Esophagus muscularis mucosa (tissue), 4 donors: ENCODE measurements at regions not wholly inside any gene's neighbourhood (a gene's known extent, or its start where the extent isn't known, plus 50 kb on each side); places are given as distances from the start of the nearest gene placed in this dataset.

Source experiments
- DNase-seq: peaks from one replicate; pipeline ENCODE4 v3.0.0-alpha.2; 2017; ENCODE audit errors: extremely low spot score
- H3K27ac ChIP-seq, 4 donors: fragments of 200-600 bp; sonication (generic); replicated peaks in 1 of 4; 1 replicate in 3 of 4; 2 replicates in 1 of 4; pipeline ENCODE4 v1.5.1; 2016 to 2019; ENCODE audit warnings: mild to moderate bottlenecking in 1 of 4
- H3K27me3 ChIP-seq, 4 donors: fragments of 200-600 bp; sonication (generic); one replicate each; pipeline versions ENCODE4 v1.5.1 to v1.6.0; 2016 to 2019
- H3K36me3 ChIP-seq, 4 donors: fragments of 200-600 bp; sonication (generic); one replicate each; pipeline ENCODE4 v1.5.1; 2016 to 2019
- H3K4me1 ChIP-seq, 4 donors: fragments of 200-600 bp; sonication (generic); one replicate each; pipeline ENCODE4 v1.5.1; 2016 to 2019
- H3K4me3 ChIP-seq, 4 donors: fragments of 200-600 bp; sonication (generic); 1 replicate in 2 of 4; 2 replicates in 2 of 4; pipeline ENCODE4 v1.5.1; 2016 to 2019; ENCODE audit warnings: mild to moderate bottlenecking in 4 of 4, moderate library complexity in 1 of 4
- H3K9me3 ChIP-seq, 4 donors: fragments of 200-600 bp; sonication (generic); 1 replicate in 3 of 4; 2 replicates in 1 of 4; pipeline ENCODE4 v1.5.1; 2016 to 2019
- CTCF ChIP-seq, 3 experiments: fragments of 200-600 bp in 2 of 3; fragments of 450-650 bp in 1 of 3; sonication (generic) in 2 of 3; IDR thresholded peaks; one replicate each; pipeline ENCODE4 v1.5.1; 2017 to 2019; ENCODE audit warnings: antibody characterized with exemption in 3 of 3, mild to moderate bottlenecking in 2 of 3, moderate library complexity in 1 of 3
- EP300 ChIP-seq: sonication (generic); formaldehyde crosslinking; IDR thresholded peaks from one replicate; pipeline ENCODE4 v1.6.1; 2017; ENCODE audit warnings: antibody characterized with exemption
- POLR2A ChIP-seq: fragments of 450-650 bp; IDR thresholded peaks from one replicate; pipeline ENCODE4 v1.6.1; 2017; ENCODE audit warnings: antibody characterized with exemption, moderate library complexity, mild to moderate bottlenecking, low read depth
- POLR2AphosphoS5 ChIP-seq, 2 donors: sonication (generic); formaldehyde crosslinking; IDR thresholded peaks; one replicate each; pipeline ENCODE4 v1.6.1; 2017; ENCODE audit warnings: antibody characterized with exemption in 2 of 2
- WGBS: methylation state at CpG from one replicate; pipeline ENCODE4 v1.1.5; 2018; 5-methylcytosine and 5-hydroxymethylcytosine counted together
- intact Hi-C: fragments of 100-400 bp; cut with DNase I; formaldehyde crosslinking; loops from one replicate; pipeline ENCODE4 v1.15.1; 2023

GRCh38 chr20:6212903-6213302 lies 90.1 kb upstream of the FERMT1 start:
- DNase-seq, result no peak
- no peaks in the 10 kb centered on the region for H3K4me1 ChIP-seq
- 95% methylated on average over 24 of the region's 24 CpGs for WGBS
- no peak overlapping the region for H3K4me3 ChIP-seq
- H3K36me3 ChIP-seq, result no peaks in the 10 kb centered on the region
- TF ChIP-seq POLR2A, result no peak
- TF ChIP-seq EP300, result no peak
- TF ChIP-seq CTCF (IDR thresholded peaks at IDR 0.05), result no peak
- TF ChIP-seq POLR2AphosphoS5 (IDR thresholded peaks at IDR 0.05), result no peak
- intact Hi-C loops, result no loop called here
- H3K9me3 ChIP-seq, result peaks cover 0 to 7% (median 0%) of the 10 kb centered on the region in 4 donors
- no peak overlapping the region for H3K27ac ChIP-seq
- H3K27me3 ChIP-seq, result no peaks in the 10 kb centered on the region

- H3K27ac ChIP-seq, result no peak overlapping the region
- no peak overlapping the region for H3K4me3 ChIP-seq
- no peaks in the 10 kb centered on the region for H3K36me3 ChIP-seq
- no peaks in the 10 kb centered on the region for H3K27me3 ChIP-seq
- TF ChIP-seq POLR2A (no peak), CTCF (IDR thresholded peaks at IDR 0.05) (no peak), POLR2AphosphoS5 (IDR thresholded peaks at IDR 0.05) (no peak), EP300 (no peak)
- DNase-seq, result no peak
- peaks cover 0 to 11% (median 0%) of the 10 kb centered on the region in 4 donors for H3K9me3 ChIP-seq
- no peaks in the 10 kb centered on the region for H3K4me1 ChIP-seq
- intact Hi-C loops, result no loop called here
Measured at GRCh38 chr20:6209093-6209492, 86.3 kb upstream of the FERMT1 start.

GRCh38 chr20:6200092-6200491 lies 77.3 kb upstream of the FERMT1 start:
- Histone ChIP-seq H3K4me3 (no peak overlapping the region), H3K9me3 (peaks cover 0 to 4% (median 0%) of the 10 kb centered on the region in 4 donors), H3K4me1 (no peaks in the 10 kb centered on the region), H3K27me3 (no peaks in the 10 kb centered on the region), H3K27ac (no peak overlapping the region), H3K36me3 (no peaks in the 10 kb centered on the region)
- no peak for DNase-seq
- intact Hi-C loops, result no loop called here
- TF ChIP-seq CTCF (IDR thresholded peaks at IDR 0.05), result no peak
- TF ChIP-seq EP300, result no peak
- no peak for TF ChIP-seq POLR2AphosphoS5 (IDR thresholded peaks at IDR 0.05)
- TF ChIP-seq POLR2A, result no peak
- WGBS, result 73% methylated on average over 5 of the region's 5 CpGs

GRCh38 chr20:6185268-6185667 lies 62.4 kb upstream of the FERMT1 start:
- DNase-seq, result no peak
- intact Hi-C loops, result no loop called here
- Histone ChIP-seq H3K4me3 (no peak overlapping the region), H3K4me1 (no peaks in the 10 kb centered on the region), H3K9me3 (no peaks in the 10 kb centered on the region), H3K36me3 (no peaks in the 10 kb centered on the region), H3K27ac (no peak overlapping the region), H3K27me3 (peaks cover 0 to 8% (median 0%) of the 10 kb centered on the region in 4 donors)
- 34% methylated on average over 3 of the region's 3 CpGs for WGBS
- TF ChIP-seq POLR2AphosphoS5 (IDR thresholded peaks at IDR 0.05), result no peak
- TF ChIP-seq CTCF (IDR thresholded peaks at IDR 0.05), result no peak
- no peak for TF ChIP-seq EP300
- no peak for TF ChIP-seq POLR2A

GRCh38 chr20:6184086-6184485 lies 61.3 kb upstream of the FERMT1 start:
- Histone ChIP-seq H3K4me3 (no peak overlapping the region), H3K27me3 (peaks cover 0 to 8% (median 0%) of the 10 kb centered on the region in 4 donors), H3K27ac (no peak overlapping the region), H3K9me3 (no peaks in the 10 kb centered on the region), H3K36me3 (no peaks in the 10 kb centered on the region), H3K4me1 (no peaks in the 10 kb centered on the region)
- intact Hi-C loops, result no loop called here
- DNase-seq, result no peak
- 69% methylated on average over 6 of the region's 6 CpGs for WGBS
- TF ChIP-seq CTCF (IDR thresholded peaks at IDR 0.05) (no peak), POLR2AphosphoS5 (IDR thresholded peaks at IDR 0.05) (no peak), POLR2A (no peak), EP300 (no peak)
